ENCODE measurements at regions not wholly inside any gene's neighbourhood (a gene's known extent, or its start where the extent isn't known, plus 50 kb on each side); places are given as distances from the start of the nearest gene placed in this dataset.

GRCh38 chr21:18060402-18060801, 184.2 kb upstream of the CHODL start:
- TF ChIP-seq CTCF (IDR thresholded peaks at IDR 0.05) = no peak
- no peak for TF ChIP-seq POLR2AphosphoS5 (IDR thresholded peaks at IDR 0.05; ENCODE audit: low read depth, low read length)
